ENCODE measurements at regions not wholly inside any gene's neighbourhood (a gene's known extent, or its start where the extent isn't known, plus 50 kb on each side); places are given as distances from the start of the nearest gene placed in this dataset.

- FAIRE-seq = no peak
Measured at GRCh38 chr16:86375851-86376250, 134.5 kb upstream of the FOXF1 start.

GRCh38 chr16:86376837-86377236, 133.5 kb upstream of the FOXF1 start:
- FAIRE-seq (no peak), DNase-seq (ENCODE audit: low spot score) (no peak)

More at GRCh38 chr16:86375851-86376250, 134.5 kb upstream of the FOXF1 start:
- DNase-seq (ENCODE audit: low spot score) = no peak

GRCh38 chr16:86377251-86378022, 132.9 kb upstream of the FOXF1 start:
- DNase-seq (ENCODE audit: low spot score) (no peak), FAIRE-seq (no peak)

- FAIRE-seq (no peak), DNase-seq (ENCODE audit: low spot score) (no peak)
Measured at GRCh38 chr16:86378128-86378527, 132.2 kb upstream of the FOXF1 start.

- DNase-seq (ENCODE audit: low spot score) (no peak), FAIRE-seq (no peak)
Measured at GRCh38 chr16:86378831-86379504, 131.4 kb upstream of the FOXF1 start.

GRCh38 chr16:86379505-86379846, 130.9 kb upstream of the FOXF1 start:
- FAIRE-seq (no peak), DNase-seq (ENCODE audit: low spot score) (no peak)

- FAIRE-seq (no peak), DNase-seq (ENCODE audit: low spot score) (no peak)
Measured at GRCh38 chr16:86380030-86380429, 130.3 kb upstream of the FOXF1 start.

- no peak for DNase-seq (ENCODE audit: low spot score)
- FAIRE-seq = no peak
Measured at GRCh38 chr16:86381491-86381890, 128.8 kb upstream of the FOXF1 start.

- no peak for FAIRE-seq
Measured at GRCh38 chr16:86382067-86382773, 128.1 kb upstream of the FOXF1 start.

GRCh38 chr16:86382774-86383407, 127.4 kb upstream of the FOXF1 start:
- no peak for FAIRE-seq
- DNase-seq (ENCODE audit: low spot score) = no peak

More at GRCh38 chr16:86382067-86382773, 128.1 kb upstream of the FOXF1 start:
- no peak for DNase-seq (ENCODE audit: low spot score)

GRCh38 chr16:86383488-86384262, 126.7 kb upstream of the FOXF1 start:
- DNase-seq (ENCODE audit: low spot score) (no peak), FAIRE-seq (no peak)

- FAIRE-seq (no peak), DNase-seq (ENCODE audit: low spot score) (no peak)
Measured at GRCh38 chr16:86384263-86384649, 126.1 kb upstream of the FOXF1 start.

GRCh38 chr16:86384980-86385379, 125.3 kb upstream of the FOXF1 start:
- FAIRE-seq = no peak
- no peak for DNase-seq (ENCODE audit: low spot score)

GRCh38 chr16:86387468-86388440, 122.6 kb upstream of the FOXF1 start:
- DNase-seq (ENCODE audit: low spot score) = peak; percentile 89
- FAIRE-seq = peak; percentile 71

- DNase-seq (ENCODE audit: low spot score) (no peak), FAIRE-seq (no peak)
Measured at GRCh38 chr16:86388976-86389375, 121.4 kb upstream of the FOXF1 start.

- DNase-seq (ENCODE audit: low spot score) (no peak), FAIRE-seq (no peak)
Measured at GRCh38 chr16:86389566-86390328, 120.6 kb upstream of the FOXF1 start.

GRCh38 chr16:86390335-86390734, 120.0 kb upstream of the FOXF1 start:
- no peak for DNase-seq (ENCODE audit: low spot score)
- FAIRE-seq = no peak

- no peak for DNase-seq (ENCODE audit: low spot score)
- no peak for FAIRE-seq
Measured at GRCh38 chr16:86391486-86391885, 118.8 kb upstream of the FOXF1 start.

- FAIRE-seq (no peak), DNase-seq (ENCODE audit: low spot score) (no peak)
Measured at GRCh38 chr16:86391984-86392383, 118.3 kb upstream of the FOXF1 start.
